Motor neuron (in vitro differentiated cells): ENCODE measurements at regions not wholly inside any gene's neighbourhood (a gene's known extent, or its start where the extent isn't known, plus 50 kb on each side); places are given as distances from the start of the nearest gene placed in this dataset.

Source experiments
- ATAC-seq, 8 experiments: fragments of 200-7000 bp; cut with Tn5 transposase; replicated peaks in 6 of 8; 2 replicates each; pipeline ENCODE4 v1.8.0; 2021; ENCODE audit warnings: mild to moderate bottlenecking in 8 of 8, moderate library complexity in 8 of 8
- H3K27ac ChIP-seq, 2 donors: fragments of 250-450 bp; sonication (Bioruptor Pico); 2 replicates each; pipeline ENCODE4 v1.9.0; 2021; ENCODE audit warnings: antibody characterized with exemption in 2 of 2, mild to moderate bottlenecking in 2 of 2, moderate library complexity in 1 of 2
- H3K4me1 ChIP-seq, 2 donors: fragments of 250-450 bp; sonication (Bioruptor Pico); replicated peaks in 1 of 2; 2 replicates each; pipeline ENCODE4 v1.6.1; 2021; ENCODE audit warnings: antibody characterized with exemption in 2 of 2, mild to moderate bottlenecking in 2 of 2, moderate library complexity in 1 of 2
- H3K4me3 ChIP-seq, 5 donors: fragments of 250-450 bp; sonication (Bioruptor Pico); 2 replicates each; pipeline ENCODE4 v1.9.0; 2021; ENCODE audit warnings: antibody characterized with exemption in 5 of 5, mild to moderate bottlenecking in 5 of 5, moderate library complexity in 4 of 5
- WGBS, 10 experiments: fragments of 450-650 bp; shearing (Covaris generic); methylation state at CpG; one replicate each; pipeline ENCODE4 v1.0.0; 2022; 5-methylcytosine and 5-hydroxymethylcytosine counted together
- in situ Hi-C, 9 experiments: fragments of 400-800 bp; cut with MboI; loops; one replicate each; pipeline ENCODE4 v1.15.0; 2021; ENCODE audit warnings: low sequenced_read_pairs in 9 of 9, low pct_unique_long_range_greater_than_20kb in 2 of 9; ENCODE audit not compliant: unreplicated experiment in 9 of 9

DNA sequence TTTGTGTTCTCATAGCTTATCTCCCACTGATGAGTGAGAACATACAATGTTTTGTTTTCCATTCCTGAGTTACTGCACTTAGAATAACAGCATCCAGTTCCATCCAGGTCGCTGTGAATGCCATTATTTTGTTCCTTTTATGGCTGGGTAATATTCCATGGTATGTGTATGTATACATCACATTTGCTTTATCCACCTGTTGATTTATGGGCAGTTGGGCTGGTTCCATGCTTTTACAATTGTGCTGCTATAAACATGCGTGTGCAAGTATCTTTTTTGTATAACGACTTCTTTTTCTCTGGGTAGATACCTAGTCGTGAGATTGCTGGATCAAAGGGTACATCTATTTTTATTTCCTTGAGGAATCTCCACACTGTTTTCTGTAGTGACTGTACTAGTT, 74.8 kb downstream of the ZNF280B start:
- Histone ChIP-seq H3K4me3 (no peak overlapping the region), H3K27ac (no peak overlapping the region), H3K4me1 (no peaks in the 10 kb centered on the region)
- in situ Hi-C loops, result no loop called here
- WGBS, 10 experiments, result 0 to 58% (median 40%) methylated on average over 1 to 4 of the region's 4 CpGs; no CpG with 5 or more reads in 1 of the 10 experiments
- no peak for ATAC-seq
